Lung microvascular endothelial cell (primary cell): ENCODE measurements at regions not wholly inside any gene's neighbourhood (a gene's known extent, or its start where the extent isn't known, plus 50 kb on each side); places are given as distances from the start of the nearest gene placed in this dataset.
"Not testable (repeated sequence)": the region's sequence is repeated elsewhere in the genome, so short reads cannot be mapped to it uniquely, and the experiment has no call there.

Experiments
- DNase-seq, 2 donors: peaks; one replicate each; pipeline versions ENCODE4 v3.0.0 to v3.0.0-alpha.2; 2010; ENCODE audit warnings: low read depth in 2 of 2

GRCh38 chr3:182503401-182503800, 289.9 kb upstream of the ATP11B start:
- no peak for DNase-seq

DNA sequence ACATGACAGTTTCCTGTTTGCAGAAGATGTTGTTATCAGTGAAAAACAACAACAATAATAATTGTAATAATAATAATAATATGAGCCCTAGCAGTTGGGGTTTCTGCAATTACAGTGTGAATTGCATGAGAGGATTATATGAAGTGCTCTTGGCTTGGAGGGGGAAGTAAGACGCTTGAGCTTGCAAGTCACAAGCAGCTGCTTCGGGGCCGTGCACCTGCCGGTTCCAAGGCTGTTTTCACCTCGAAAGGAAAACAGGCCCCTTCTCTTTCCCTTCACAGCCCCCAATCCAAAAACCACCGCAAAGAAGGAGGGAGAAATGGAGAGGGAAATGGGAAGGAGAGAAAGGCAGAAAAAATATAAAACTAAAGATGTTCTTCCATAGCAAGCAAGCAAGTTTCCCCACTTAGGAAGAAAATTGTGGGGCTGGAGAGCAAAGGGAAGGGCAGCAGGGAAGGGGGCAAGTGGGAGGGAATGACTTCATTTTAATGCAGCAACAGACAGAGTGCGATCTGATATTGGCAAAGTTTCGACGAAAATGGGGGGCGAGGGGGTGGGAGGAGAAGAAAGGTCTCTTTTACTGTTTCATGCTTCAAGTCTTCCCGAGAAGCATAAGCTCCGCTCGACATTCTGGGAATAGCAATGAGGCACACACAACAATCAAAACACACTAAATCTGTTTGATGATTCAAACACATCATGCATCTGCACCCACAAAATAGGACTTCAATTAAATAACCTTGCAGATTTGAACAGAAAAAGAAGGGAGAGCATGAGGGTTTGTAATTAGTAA, 284.2 kb upstream of the ATP11B start:
- no peak for DNase-seq

GRCh38 chr3:182509844-182510460, 283.4 kb upstream of the ATP11B start:
- no peak for DNase-seq

GRCh38 chr3:182514236-182514964, 278.9 kb upstream of the ATP11B start:
- no peak for DNase-seq

- DNase-seq, result no peak
These were observed 276.5 kb upstream of the ATP11B start for GRCh38 chr3:182516597-182517336.

- no peak for DNase-seq
These were observed 273.7 kb upstream of the ATP11B start for GRCh38 chr3:182519569-182519968.

- DNase-seq, result no peak
These were observed 272.0 kb upstream of the ATP11B start for GRCh38 chr3:182521339-182521738.

DNA sequence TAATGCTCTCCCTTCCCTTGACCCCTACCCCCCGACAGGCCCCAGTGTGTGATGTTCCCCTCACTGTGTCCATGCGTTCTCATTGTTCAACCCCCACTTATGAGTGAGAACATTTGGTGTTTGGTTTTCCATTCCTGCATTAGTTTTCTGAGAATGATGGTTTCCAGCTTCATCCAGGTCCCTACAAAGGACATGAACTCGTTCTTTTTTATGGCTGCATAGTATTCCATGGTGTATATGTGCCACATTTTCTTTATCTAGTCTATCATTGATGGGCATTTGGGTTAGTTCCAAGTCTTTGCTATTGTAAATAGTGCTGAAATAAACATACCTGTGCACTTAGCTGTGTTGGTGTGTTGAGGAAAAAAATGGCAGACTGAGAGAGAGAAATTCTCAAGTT, 269.9 kb upstream of the ATP11B start:
- DNase-seq, result not testable (repeated sequence)

DNA sequence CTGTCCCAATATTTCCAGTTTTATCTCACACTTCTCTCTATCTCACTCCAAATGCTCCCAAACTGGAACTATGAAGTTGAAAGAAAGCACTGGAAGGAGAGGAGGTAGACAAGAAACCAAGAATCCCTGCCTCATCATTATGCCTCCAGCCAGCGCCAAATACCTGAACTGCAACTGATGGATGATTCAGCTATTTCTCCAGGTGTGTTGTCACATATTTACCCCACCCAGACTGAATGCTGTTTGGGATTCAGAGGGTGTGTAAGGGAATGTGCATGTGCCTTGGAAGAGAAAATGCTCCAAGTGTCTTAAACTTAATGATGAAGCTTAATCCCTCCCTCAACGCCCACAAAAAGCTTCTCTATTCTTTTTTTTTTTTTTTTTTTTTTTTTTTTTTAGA, 269.5 kb upstream of the ATP11B start:
- DNase-seq, result no peak

- DNase-seq, result no peak
These were observed 268.4 kb upstream of the ATP11B start for GRCh38 chr3:182524711-182525401.

DNA sequence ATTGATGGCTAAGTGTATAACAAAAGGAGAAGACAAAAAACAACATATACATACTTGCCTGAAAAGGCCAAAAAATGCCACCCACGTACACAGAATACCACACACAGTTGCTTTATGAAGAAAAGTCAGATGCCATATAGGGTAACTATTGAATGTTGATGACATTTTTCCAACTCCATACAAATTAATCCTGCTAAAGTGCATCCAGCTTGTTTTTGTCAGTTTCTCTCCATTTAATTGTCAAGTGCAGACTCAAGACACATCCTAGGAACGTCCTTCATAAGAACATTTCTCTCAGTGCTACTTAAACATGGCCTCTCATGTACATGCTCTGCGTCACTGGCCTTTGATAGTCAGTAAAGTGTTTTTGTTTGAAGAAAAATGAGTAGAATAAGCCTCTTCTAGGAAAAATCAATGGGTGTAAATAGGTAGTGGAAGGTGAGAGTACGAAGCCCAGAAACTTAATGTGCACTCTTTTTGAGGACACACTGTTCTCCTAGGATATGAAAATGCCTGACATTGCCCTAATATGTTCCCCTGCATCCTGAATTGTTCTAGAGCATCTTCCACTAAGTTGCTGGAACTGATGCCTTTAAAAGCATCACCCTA, 267.4 kb upstream of the ATP11B start:
- no peak for DNase-seq

DNA sequence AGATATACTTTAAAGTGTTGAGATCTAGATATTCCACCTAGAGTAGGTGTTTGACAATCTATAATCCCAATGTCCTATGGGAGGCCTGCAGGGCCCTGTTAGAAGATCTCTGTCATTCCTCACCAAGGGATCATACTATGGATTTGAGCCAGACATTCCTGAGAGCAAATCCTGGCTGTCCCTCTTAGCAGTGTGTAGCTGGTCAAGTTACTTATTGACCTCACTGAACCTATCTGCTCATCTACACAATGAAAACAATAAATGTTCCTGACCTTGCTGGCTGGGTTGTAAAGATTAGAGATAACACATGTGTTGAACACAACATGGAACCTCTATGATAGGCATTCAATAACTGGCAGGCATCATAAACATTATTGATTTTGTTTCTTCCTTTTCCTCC, 265.6 kb upstream of the ATP11B start:
- DNase-seq, result peak in 1 of 2 donors; percentile 9

DNA sequence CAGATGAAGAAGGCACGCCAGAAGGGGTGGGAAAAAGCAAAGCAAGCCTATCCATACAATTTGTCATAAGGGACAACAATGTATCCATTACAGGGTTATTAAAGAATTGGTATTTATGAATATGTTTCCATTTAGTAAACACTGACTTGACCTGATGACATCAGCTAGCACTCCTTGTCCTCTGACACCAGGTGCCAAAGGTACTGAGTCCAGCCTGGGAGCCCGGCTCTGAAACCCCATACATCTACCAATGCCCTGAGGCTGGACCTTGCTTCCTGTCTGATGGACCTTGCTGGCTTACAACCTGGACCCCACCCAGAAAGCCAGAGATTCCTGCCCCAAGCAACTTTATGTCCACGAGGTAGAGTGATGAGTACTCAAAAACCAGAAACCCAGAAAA, 263.0 kb upstream of the ATP11B start:
- no peak for DNase-seq

- DNase-seq, result peak in 1 of 2 donors; percentile 15
These were observed 259.9 kb upstream of the ATP11B start for GRCh38 chr3:182533394-182533793.

- no peak for DNase-seq
These were observed 248.8 kb upstream of the ATP11B start for GRCh38 chr3:182544542-182544941.

- DNase-seq, result no peak
These were observed 231.0 kb upstream of the ATP11B start for GRCh38 chr3:182562274-182562673.

DNA sequence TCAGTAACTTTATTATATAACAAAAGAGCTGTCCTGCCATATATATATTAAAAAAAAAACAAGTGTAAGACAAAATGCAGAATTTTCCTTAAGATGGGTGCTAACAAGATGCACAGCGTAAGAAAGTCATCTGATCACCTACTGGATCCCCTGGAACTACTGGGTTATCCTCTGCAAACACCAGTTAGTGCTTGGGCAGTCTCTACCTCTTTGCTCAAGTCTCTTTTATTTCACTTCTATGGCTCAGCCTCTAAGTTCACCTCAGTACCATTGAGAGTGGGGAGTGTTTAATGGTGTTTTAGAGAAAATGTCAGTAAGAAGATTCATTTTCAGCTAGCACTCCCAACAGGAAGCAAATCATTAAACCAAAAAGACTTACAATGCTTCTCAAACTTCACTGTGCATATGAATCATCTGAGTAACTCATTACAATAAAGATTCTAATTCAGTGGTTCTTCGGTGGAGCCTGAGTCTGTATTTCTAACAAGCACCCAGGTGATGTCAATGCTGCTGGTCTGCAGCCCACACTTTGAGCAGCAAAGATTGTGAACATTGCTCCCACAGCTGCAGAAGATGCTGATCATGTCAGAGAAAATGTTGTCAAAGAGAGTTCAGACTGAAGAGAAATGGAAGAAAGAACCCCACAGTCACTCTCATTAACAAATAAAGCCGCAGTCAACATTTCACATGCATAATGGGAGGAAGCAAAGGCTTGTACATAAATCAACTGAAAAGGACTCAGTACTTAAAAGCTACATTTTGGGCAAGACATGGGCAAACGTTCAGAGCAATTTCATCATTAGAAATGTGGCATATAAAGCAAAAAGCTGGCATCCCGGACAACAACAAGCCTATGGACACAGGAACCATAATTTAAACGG, 227.1 kb upstream of the ATP11B start:
- no peak for DNase-seq

DNA sequence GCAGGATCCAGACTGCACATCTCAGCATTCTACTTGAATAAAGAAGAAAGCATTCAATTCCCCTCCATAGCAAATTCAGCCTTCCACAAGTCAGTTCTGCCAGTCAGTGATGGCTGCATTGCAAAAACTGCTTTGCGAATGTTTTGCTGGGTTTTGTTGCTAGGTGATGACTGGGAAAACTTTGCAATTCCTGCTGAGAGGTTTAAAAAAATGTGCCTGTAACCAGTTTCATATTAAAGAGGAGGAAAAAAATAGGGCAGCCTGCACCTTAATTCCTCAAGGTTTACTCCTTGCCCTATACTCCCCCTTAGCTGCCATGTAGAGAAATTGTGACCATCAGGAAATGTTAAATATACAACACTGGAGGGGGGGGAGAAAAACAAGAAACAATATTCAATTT, 225.6 kb upstream of the ATP11B start:
- no peak for DNase-seq

- DNase-seq, result no peak
These were observed 225.0 kb upstream of the ATP11B start for GRCh38 chr3:182568261-182568660.

- DNase-seq, result no peak
These were observed 224.4 kb upstream of the ATP11B start for GRCh38 chr3:182568876-182569275.
